ENCODE measurements at regions not wholly inside any gene's neighbourhood (a gene's known extent, or its start where the extent isn't known, plus 50 kb on each side); places are given as distances from the start of the nearest gene placed in this dataset.

- no peak for DNase-seq (ENCODE audit: low read depth, low spot score)
These were observed 566.4 kb upstream of the CDH11 start for GRCh38 chr16:65688301-65688700.

- no peak for DNase-seq (ENCODE audit: low read depth, low spot score)
These were observed 562.4 kb upstream of the CDH11 start for GRCh38 chr16:65684230-65684629.

GRCh38 chr16:65681406-65681805, 559.5 kb upstream of the CDH11 start:
- DNase-seq (ENCODE audit: low read depth, low spot score), result no peak

- no peak for DNase-seq (ENCODE audit: low read depth, low spot score)
These were observed 557.9 kb upstream of the CDH11 start for GRCh38 chr16:65679785-65680184.

- DNase-seq (ENCODE audit: low read depth, low spot score), result no peak
These were observed 553.3 kb upstream of the CDH11 start for GRCh38 chr16:65675161-65675560.

GRCh38 chr16:65672960-65673359, 551.1 kb upstream of the CDH11 start:
- no peak for DNase-seq (ENCODE audit: low read depth, low spot score)

- DNase-seq (ENCODE audit: low read depth, low spot score), result no peak
These were observed 549.2 kb upstream of the CDH11 start for GRCh38 chr16:65671071-65671470.

- no peak for DNase-seq (ENCODE audit: low read depth, low spot score)
These were observed 546.3 kb upstream of the CDH11 start for GRCh38 chr16:65668064-65668595.

GRCh38 chr16:65667011-65667578, 545.2 kb upstream of the CDH11 start:
- DNase-seq (ENCODE audit: low read depth, low spot score), result no peak

GRCh38 chr16:65666132-65666941, 544.5 kb upstream of the CDH11 start:
- DNase-seq (ENCODE audit: low read depth, low spot score), result peak; percentile 73

- DNase-seq (ENCODE audit: low read depth, low spot score), result no peak
These were observed 543.7 kb upstream of the CDH11 start for GRCh38 chr16:65665586-65665985.

GRCh38 chr16:65663774-65664173, 541.9 kb upstream of the CDH11 start:
- DNase-seq (ENCODE audit: low read depth, low spot score), result no peak

- DNase-seq (ENCODE audit: low read depth, low spot score), result no peak
These were observed 540.4 kb upstream of the CDH11 start for GRCh38 chr16:65662256-65662655.

GRCh38 chr16:65661558-65661957, 539.7 kb upstream of the CDH11 start:
- no peak for DNase-seq (ENCODE audit: low read depth, low spot score)

GRCh38 chr16:65660390-65660789, 538.5 kb upstream of the CDH11 start:
- no peak for DNase-seq (ENCODE audit: low read depth, low spot score)

- DNase-seq (ENCODE audit: low read depth, low spot score), result no peak
These were observed 537.9 kb upstream of the CDH11 start for GRCh38 chr16:65659758-65660157.

GRCh38 chr16:65658787-65659220, 536.9 kb upstream of the CDH11 start:
- no peak for DNase-seq (ENCODE audit: low read depth, low spot score)

- no peak for DNase-seq (ENCODE audit: low read depth, low spot score)
These were observed 536.5 kb upstream of the CDH11 start for GRCh38 chr16:65658349-65658748.

GRCh38 chr16:65657556-65657955, 535.7 kb upstream of the CDH11 start:
- no peak for DNase-seq (ENCODE audit: low read depth, low spot score)

- DNase-seq (ENCODE audit: low read depth, low spot score), result no peak
These were observed 535.2 kb upstream of the CDH11 start for GRCh38 chr16:65657071-65657494.

GRCh38 chr16:65655802-65656201, 533.9 kb upstream of the CDH11 start:
- peak; percentile 70 for DNase-seq (ENCODE audit: low read depth, low spot score)

GRCh38 chr16:65648101-65648500, 526.2 kb upstream of the CDH11 start:
- DNase-seq (ENCODE audit: low read depth, low spot score), result no peak

- no peak for DNase-seq (ENCODE audit: low read depth, low spot score)
These were observed 523.0 kb upstream of the CDH11 start for GRCh38 chr16:65644821-65645220.

All from smooth muscle cell of the brain vasculature (primary cell).